Heart left ventricle (tissue), 16 donors: ENCODE measurements at regions not wholly inside any gene's neighbourhood (a gene's known extent, or its start where the extent isn't known, plus 50 kb on each side); places are given as distances from the start of the nearest gene placed in this dataset.
"Not testable (repeated sequence)": the region's sequence is repeated elsewhere in the genome, so short reads cannot be mapped to it uniquely, and the experiment has no call there.

Experiments
- ATAC-seq, 4 donors: fragments of 200-7000 bp; cut with Tn5 transposase; one replicate each; pipeline ENCODE4 v1.9.1; 2020 to 2022; ENCODE audit warnings: moderate library complexity in 4 of 4, mild to moderate bottlenecking in 3 of 4, moderate number of reproducible peaks in 1 of 4
- DNase-seq, 5 donors: peaks; one replicate each; pipeline ENCODE4 v3.0.0-alpha.2; 2020
- H3K27ac ChIP-seq, 12 donors: fragments of 200-600 bp; sonication (generic) in 4 of 12; one replicate each; pipeline versions ENCODE4 v1.5.0 to v1.8.0; 2016 to 2022; ENCODE audit warnings: mild to moderate bottlenecking in 2 of 12
- H3K27me3 ChIP-seq, 9 donors: fragments of 200-600 bp; sonication (generic) in 2 of 9; one replicate each; pipeline versions ENCODE4 v1.5.1 to v1.8.0; 2016 to 2022; ENCODE audit warnings: mild to moderate bottlenecking in 3 of 9
- H3K36me3 ChIP-seq, 9 donors: fragments of 200-600 bp; sonication (generic) in 2 of 9; one replicate each; pipeline versions ENCODE4 v1.5.0 to v1.8.0; 2018 to 2022; ENCODE audit warnings: mild to moderate bottlenecking in 2 of 9
- H3K4me1 ChIP-seq, 12 donors: fragments of 200-600 bp; sonication (generic) in 4 of 12; one replicate each; pipeline versions ENCODE4 v1.5.0 to v1.8.0; 2016 to 2022; ENCODE audit warnings: mild to moderate bottlenecking in 3 of 12
- H3K4me3 ChIP-seq, 12 donors: fragments of 200-600 bp; sonication (generic) in 4 of 12; one replicate each; pipeline versions ENCODE4 v1.5.0 to v1.8.0; 2017 to 2022; ENCODE audit warnings: mild to moderate bottlenecking in 9 of 12, moderate library complexity in 4 of 12
- H3K9me3 ChIP-seq, 12 donors: fragments of 200-600 bp; sonication (generic) in 4 of 12; one replicate each; pipeline versions ENCODE4 v1.5.0 to v1.8.0; 2016 to 2022; ENCODE audit warnings: mild to moderate bottlenecking in 1 of 12
- POLR2A ChIP-seq, 2 donors: fragments of 450-650 bp; IDR thresholded peaks; one replicate each; pipeline ENCODE4 v1.6.1; 2017; ENCODE audit warnings: antibody characterized with exemption in 2 of 2, mild to moderate bottlenecking in 2 of 2, moderate library complexity in 2 of 2
- WGBS, 4 donors: extraction: QIAGEN DNeasy Blood & Tissue Kit in 2 of 4; methylation state at CpG; one replicate each; pipeline versions ENCODE4 v1.1.5 to v1.1.7; 2013 to 2018; 5-methylcytosine and 5-hydroxymethylcytosine counted together
- intact Hi-C, 10 donors: fragments of 100-400 bp; cut with DNase I; formaldehyde crosslinking; loops; one replicate each; pipeline versions ENCODE4 v1.11.1 to v1.14.2; 2022
- TF ChIP-seq, protein P1 (sequence below), 12 donors: fragments of 200-600 bp; sonication (generic) in 4 of 12; IDR thresholded peaks; one replicate each; pipeline versions ENCODE4 v1.5.0 to v1.8.0; 2018 to 2022; ENCODE audit warnings: antibody characterized with exemption in 12 of 12, mild to moderate bottlenecking in 5 of 12
- donor health status: ischemic (EF 13 %, LVEDD 7.1; RV severe dilation, severe dysfunction).
- donor health status: healthy with polysubstance abuse.
- donor health status: DM: no; HTN: yes; CAD: no.
- donor health status: DM: no; HTN: no; CAD: no.
- donor health status: ischemic (EF 25% LVEDD 6.9; RV normal size, moderate dysfunction).
- donor health status: ischemic (EF 25% LVEDD 5.7; RV mildly dilated, moderate dysfunction).
- donor health status: healthy.
- donor health status: DM: yes; HTN: yes; CAD: no.
- donor health status: ischemic (EF 35%, LVEDD 5.7; RV mildly dilated, moderate dysfunction).
- donor health status: nonischemic (EF 11% LVEDD 7.7; RV severe dilation, severe dysfunction).
- donor health status: DM: yes; HTN: yes; CAD: no.
- donor health status: PGD.
- donor health status: ischemic (EF 29% LVEDD 5.4; RV normal size, mild dysfunction).
- donor health status: nonischemic (EF 23%, LVEDD 6.1; RV moderate dilation, normal function).

DNA sequence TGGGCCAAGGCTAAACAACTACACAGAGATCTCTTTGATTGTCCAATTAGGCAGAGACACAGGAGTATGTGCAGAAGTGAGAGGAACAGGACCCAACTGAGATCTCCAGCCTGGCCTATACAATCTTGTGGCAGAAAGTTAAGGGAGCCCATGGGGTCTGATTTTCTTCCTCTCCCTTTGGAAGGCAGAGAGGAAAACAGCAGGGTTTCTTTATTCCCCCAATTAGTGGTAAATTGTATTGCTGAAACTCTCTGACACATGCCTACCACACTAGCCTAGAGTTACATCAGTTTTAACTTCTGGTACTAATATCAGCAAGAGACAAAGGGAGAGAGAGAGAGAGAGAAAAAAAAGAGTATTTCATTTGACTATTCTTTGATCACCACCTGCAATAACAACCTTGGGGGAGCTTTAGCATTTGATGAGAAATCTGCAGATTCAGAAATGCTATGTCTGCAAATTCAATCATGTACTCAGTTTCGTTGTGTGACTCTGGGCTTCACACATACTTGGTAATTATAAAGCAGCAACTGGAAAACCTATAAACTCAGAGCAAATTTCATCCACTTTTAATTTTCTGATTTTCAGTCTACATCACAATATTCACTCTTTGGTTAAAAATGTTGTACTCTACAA lies 260.3 kb upstream of the SPTLC3 start:
- H3K27me3 ChIP-seq = no peaks in the 10 kb centered on the region
- TF ChIP-seq POLR2A (IDR thresholded peaks at IDR 0.05) = no peak
- TF ChIP-seq, protein P1, sequence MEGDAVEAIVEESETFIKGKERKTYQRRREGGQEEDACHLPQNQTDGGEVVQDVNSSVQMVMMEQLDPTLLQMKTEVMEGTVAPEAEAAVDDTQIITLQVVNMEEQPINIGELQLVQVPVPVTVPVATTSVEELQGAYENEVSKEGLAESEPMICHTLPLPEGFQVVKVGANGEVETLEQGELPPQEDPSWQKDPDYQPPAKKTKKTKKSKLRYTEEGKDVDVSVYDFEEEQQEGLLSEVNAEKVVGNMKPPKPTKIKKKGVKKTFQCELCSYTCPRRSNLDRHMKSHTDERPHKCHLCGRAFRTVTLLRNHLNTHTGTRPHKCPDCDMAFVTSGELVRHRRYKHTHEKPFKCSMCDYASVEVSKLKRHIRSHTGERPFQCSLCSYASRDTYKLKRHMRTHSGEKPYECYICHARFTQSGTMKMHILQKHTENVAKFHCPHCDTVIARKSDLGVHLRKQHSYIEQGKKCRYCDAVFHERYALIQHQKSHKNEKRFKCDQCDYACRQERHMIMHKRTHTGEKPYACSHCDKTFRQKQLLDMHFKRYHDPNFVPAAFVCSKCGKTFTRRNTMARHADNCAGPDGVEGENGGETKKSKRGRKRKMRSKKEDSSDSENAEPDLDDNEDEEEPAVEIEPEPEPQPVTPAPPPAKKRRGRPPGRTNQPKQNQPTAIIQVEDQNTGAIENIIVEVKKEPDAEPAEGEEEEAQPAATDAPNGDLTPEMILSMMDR (IDR thresholded peaks at IDR 0.05) = no peak
- no peaks in the 10 kb centered on the region for H3K36me3 ChIP-seq
- DNase-seq = no peak
- ATAC-seq = no peak
- H3K4me3 ChIP-seq = no peak overlapping the region
- intact Hi-C loops = no loop called here
- H3K9me3 ChIP-seq = no peaks in the 10 kb centered on the region
- H3K27ac ChIP-seq = no peak overlapping the region
- no peaks in the 10 kb centered on the region for H3K4me1 ChIP-seq
- 45 to 77% (median 67%) methylated on average over 1 of the region's 1 CpG for WGBS, 4 donors

DNA sequence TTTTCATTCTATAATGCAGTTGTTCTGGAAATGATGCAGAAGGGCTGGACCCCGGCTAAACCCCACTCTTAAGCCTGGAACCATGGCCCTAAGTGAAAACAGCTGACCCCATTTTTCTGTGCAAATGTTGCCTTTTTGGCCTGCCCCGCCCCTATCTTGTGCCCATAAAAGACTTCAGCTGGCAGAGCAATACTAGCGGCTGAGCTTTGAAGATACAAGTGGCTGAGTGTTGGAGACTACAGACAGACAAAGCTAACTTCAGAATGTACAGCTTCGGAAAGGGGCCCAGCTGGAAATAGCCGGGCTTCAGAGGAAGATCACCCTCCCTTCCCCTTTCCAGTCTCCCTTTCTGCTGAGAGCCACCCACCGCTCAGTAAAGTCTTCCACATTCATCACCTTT lies 258.6 kb upstream of the SPTLC3 start:
- DNase-seq (no peak), ATAC-seq (no peak)
- no peak overlapping the region for H3K4me3 ChIP-seq
- H3K36me3 ChIP-seq = no peaks in the 10 kb centered on the region
- H3K27me3 ChIP-seq = no peaks in the 10 kb centered on the region
- H3K4me1 ChIP-seq = no peaks in the 10 kb centered on the region
- 71 to 76% (median 74%) methylated on average over 6 of the region's 6 CpGs for WGBS, 4 donors
- no peak overlapping the region for H3K27ac ChIP-seq
- H3K9me3 ChIP-seq = no peaks in the 10 kb centered on the region
- TF ChIP-seq, protein P1 (IDR thresholded peaks at IDR 0.05) = no peak
- no peak for TF ChIP-seq POLR2A (IDR thresholded peaks at IDR 0.05)
- intact Hi-C loops = no loop called here

DNA sequence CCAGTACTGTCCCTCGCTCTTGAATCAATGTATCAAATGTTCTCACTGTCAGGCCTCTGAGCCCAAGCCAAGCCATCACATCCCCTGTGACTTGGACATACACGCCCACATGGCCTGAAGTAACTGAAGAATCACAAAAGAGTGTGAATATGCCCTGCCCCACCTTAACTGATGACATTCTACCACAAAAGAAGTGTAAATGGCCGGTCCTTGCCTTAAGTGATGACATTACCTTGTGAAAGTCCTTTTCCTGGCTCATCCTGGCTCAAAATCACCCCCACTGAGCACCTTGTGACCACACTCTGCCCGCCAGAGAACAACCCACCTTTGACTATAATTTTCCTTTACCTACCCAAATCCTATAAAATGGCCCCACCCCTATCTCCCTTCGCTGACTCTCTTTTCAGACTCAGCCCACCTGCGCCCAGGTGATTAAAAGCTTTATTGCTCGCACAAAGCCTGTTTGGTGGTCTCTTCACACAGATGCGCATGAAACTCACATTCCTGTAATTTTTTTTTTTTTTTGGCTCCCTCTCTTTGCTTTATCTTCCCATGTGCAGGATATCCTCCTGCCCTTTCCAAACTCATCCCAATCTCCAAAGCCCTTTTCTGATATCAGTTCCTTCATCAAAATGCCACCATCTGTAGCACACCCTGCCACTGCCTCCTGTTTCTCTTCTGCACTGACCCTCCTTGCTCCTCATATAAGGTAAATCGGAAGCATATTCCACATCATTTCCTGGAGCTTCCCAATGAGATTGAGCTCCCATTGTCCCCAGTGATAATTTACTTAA lies 255.7 kb upstream of the SPTLC3 start:
- H3K4me3 ChIP-seq, DNase-seq, intact Hi-C loops, H3K36me3 ChIP-seq, H3K27ac ChIP-seq, H3K4me1 ChIP-seq, ATAC-seq, H3K9me3 ChIP-seq, H3K27me3 ChIP-seq: not testable (repeated sequence)
- 75 to 80% (median 79%) methylated on average over 9 of the region's 9 CpGs for WGBS, 4 donors

DNA sequence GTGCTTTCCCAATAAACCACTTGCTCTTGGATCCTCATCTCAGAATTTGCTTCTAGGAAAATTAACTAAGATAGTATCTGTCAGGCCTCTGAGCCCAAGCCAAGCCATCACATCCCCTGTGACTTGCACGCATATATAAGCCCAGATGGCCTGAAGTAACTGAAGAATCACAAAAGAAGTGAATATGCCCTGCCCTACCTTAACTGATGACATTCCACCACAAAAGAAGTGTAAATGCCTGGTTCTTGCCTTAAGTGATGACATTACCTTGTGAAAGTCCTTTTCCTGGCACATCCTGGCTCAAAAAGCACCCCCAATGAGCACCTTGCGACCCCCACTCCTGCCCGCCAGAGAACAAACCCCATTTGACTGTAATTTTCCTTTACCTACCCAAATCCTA lies 255.0 kb upstream of the SPTLC3 start:
- H3K36me3 ChIP-seq, ATAC-seq, H3K9me3 ChIP-seq, H3K4me1 ChIP-seq, H3K27ac ChIP-seq, DNase-seq, H3K4me3 ChIP-seq, intact Hi-C loops, H3K27me3 ChIP-seq: not testable (repeated sequence)
- 77 to 84% (median 80%) methylated on average over 3 of the region's 3 CpGs for WGBS, 4 donors

DNA sequence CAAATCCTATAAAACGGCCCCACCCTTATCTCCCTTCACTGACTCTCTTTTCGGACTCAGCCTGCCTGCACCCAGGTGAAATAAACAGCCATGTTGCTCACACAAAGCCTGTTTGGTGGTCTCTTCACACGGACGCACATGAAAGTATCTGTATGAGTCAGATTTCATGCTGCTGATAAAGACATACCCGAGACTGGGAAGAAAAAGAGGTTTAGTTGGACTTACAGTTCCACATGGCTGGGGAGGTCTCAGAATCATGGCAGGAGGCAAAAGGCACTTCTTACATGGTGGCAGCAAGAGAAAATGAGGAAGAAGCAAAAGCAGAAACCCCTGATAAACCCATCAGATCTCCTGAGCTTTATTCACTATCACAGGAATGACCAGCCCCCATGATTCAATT lies 249.3 kb upstream of the SPTLC3 start:
- H3K36me3 ChIP-seq, H3K9me3 ChIP-seq, H3K27me3 ChIP-seq, ATAC-seq, intact Hi-C loops, H3K4me3 ChIP-seq, DNase-seq, H3K27ac ChIP-seq, H3K4me1 ChIP-seq: not testable (repeated sequence)
- 62 to 87% (median 65%) methylated on average over 3 to 5 of the region's 5 CpGs for WGBS, 4 donors
